ENCODE measurements at regions not wholly inside any gene's neighbourhood (a gene's known extent, or its start where the extent isn't known, plus 50 kb on each side); places are given as distances from the start of the nearest gene placed in this dataset.

- DNase-seq (ENCODE audit: extremely low read depth in 1 of 2, low read depth in 1 of 2), result no peak
Observed at GRCh38 chr12:92003701-92004100, 141.9 kb downstream of the BTG1 start.

GRCh38 chr12:92002673-92003382 is 142.8 kb downstream of the BTG1 start:
- DNase-seq (ENCODE audit: extremely low read depth in 1 of 2, low read depth in 1 of 2), result no peak

DNA sequence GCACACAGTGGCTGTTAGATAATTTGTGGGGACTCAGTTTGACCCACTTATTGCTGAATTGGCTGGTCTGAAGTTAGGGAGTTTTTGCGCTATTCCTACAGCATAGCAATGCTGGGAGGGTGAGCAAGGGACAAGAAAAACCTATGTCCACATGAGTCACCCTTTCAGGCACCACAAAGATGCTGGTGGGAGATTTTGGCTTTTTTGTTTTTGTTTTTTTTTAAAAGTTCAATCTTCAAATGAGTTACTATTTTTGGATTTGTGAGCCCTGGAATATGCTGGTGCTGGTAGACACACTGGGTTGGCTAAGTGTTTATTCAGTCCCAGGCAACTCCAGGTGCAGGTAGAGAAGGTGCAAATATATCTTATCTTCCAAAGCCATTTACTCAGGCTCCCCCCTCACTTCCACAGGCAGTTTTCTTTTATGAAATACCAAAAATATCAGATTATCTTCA is 143.4 kb downstream of the BTG1 start:
- DNase-seq (ENCODE audit: extremely low read depth in 1 of 2, low read depth in 1 of 2), result no peak

- no peak for DNase-seq (ENCODE audit: extremely low read depth in 1 of 2, low read depth in 1 of 2)
Observed at GRCh38 chr12:92000597-92000996, 145.0 kb downstream of the BTG1 start.

DNA sequence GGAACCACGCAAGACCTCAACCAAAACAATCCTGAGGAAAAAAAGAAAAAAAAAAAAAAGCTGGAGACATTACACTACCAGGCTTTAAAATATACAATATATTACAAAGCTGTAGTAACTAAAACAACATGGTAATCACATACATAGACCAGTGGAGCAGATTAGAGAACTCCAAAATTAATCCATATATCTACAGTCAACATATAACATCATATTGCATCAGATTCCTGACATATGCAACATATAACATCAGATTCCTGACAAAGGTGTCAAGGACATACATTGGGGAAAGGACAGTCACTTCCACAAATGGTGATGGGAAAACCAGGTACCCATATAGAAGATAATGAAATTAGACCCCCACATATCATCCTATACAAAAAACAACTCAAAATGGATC is 145.8 kb downstream of the BTG1 start:
- no peak for DNase-seq (ENCODE audit: extremely low read depth in 1 of 2, low read depth in 1 of 2)

- no peak for DNase-seq (ENCODE audit: extremely low read depth in 1 of 2, low read depth in 1 of 2)
Observed at GRCh38 chr12:91998316-91998715, 147.3 kb downstream of the BTG1 start.

GRCh38 chr12:91994208-91994797 is 151.3 kb downstream of the BTG1 start:
- DNase-seq (ENCODE audit: extremely low read depth in 1 of 2, low read depth in 1 of 2), result no peak

GRCh38 chr12:91993287-91994017 is 152.2 kb downstream of the BTG1 start:
- DNase-seq (ENCODE audit: extremely low read depth in 1 of 2, low read depth in 1 of 2), result no peak

DNA sequence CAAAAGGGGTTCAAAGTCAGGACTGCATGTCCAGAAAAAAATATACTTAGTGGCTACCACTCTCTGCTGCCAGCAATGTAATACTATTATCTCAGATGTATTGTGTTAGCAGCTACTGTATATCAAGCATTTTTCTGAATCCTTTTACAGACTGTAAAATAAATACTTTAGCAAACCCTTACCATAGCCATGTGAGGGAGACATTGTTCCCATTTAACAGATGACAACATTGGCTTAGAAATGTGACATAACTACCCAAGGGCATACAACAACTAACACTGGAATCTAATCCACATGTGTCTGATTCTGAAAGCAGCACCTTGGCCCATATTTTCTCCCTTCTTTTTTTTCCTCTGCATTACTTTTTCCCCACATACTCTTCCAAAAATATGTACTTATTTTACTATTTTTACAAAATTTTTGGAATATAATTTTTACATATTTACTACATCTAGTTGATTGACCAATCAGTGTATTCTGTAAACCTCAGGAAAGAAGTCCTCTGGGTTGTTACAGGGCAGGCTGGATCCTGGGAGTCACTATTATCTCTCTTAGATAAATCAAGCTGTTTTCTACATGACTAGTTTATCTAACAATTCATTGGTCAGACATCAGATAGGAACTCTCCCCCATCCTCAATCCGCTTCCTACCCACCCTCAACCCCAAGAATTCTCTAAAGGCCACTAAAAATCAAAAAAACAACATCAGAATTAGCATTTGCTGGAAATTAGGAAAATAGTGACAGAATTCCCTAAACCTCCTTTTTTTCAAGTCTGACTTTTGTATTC is 154.1 kb downstream of the BTG1 start:
- no peak for DNase-seq (ENCODE audit: extremely low read depth in 1 of 2, low read depth in 1 of 2)

DNA sequence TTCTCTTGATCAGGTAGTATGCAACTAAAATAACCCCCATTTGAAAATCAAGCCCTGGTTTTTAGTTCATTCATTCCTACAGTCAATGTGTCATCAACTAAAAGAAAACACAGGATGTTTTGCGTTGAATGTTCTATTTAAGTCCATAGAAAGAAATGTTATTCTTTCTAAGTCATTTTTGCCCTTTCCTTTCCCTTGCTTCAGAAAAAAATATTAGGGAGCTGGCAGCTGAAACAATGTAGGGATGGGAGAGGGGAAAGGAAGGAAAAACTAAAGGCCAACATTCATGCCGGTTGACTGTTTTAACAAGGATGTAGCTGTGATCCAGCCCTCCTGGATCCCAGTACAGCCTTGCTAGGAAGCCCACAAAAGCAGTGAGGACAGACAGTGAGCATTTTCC is 155.1 kb downstream of the BTG1 start:
- no peak for DNase-seq (ENCODE audit: extremely low read depth in 1 of 2, low read depth in 1 of 2)

- no peak for DNase-seq (ENCODE audit: extremely low read depth in 1 of 2, low read depth in 1 of 2)
Observed at GRCh38 chr12:91989143-91989542, 156.5 kb downstream of the BTG1 start.

DNA sequence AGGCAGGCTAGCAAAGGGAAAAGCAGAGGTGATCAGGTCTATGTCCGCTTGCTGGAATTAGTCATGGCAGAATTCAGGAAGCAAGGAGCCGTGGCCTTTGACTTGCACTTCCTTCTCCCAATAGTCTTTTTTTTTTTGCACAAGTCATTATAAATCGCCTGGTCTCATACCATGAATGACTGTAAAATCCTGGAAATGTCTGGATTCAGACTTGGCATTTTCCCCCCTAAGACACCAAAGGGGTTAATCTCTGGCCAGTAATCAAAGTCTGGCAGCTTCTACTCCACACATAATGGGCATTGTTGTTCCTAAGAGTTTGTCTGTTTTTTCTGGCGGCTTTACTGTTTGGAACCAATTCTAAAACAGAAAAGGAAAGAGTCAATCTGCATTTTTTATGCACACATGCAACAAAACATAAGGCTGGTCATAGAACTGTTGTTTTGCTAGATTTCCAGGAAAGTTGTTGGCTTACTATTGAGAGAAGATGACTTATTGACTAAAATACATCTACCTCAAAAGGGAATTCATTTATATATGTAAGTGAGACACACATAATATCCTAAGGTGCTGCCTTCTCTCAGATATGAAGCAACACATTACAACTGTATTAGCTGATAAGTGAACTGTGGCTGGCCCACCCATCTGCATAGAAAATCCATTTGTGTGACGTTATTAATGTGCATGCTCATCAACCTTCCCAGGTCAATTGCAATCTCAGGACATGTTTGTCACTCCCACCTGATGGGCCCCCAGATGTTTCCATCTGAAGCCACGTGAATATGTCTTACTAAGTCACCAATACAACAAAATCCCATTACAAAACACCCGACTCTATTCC is 157.3 kb downstream of the BTG1 start:
- no peak for DNase-seq (ENCODE audit: extremely low read depth in 1 of 2, low read depth in 1 of 2)

GRCh38 chr12:91986084-91986483 is 159.6 kb downstream of the BTG1 start:
- no peak for DNase-seq (ENCODE audit: extremely low read depth in 1 of 2, low read depth in 1 of 2)

GRCh38 chr12:91985002-91985787 is 160.5 kb downstream of the BTG1 start:
- DNase-seq (ENCODE audit: extremely low read depth in 1 of 2, low read depth in 1 of 2), result peak in 1 of 2 donors; percentile 5

DNA sequence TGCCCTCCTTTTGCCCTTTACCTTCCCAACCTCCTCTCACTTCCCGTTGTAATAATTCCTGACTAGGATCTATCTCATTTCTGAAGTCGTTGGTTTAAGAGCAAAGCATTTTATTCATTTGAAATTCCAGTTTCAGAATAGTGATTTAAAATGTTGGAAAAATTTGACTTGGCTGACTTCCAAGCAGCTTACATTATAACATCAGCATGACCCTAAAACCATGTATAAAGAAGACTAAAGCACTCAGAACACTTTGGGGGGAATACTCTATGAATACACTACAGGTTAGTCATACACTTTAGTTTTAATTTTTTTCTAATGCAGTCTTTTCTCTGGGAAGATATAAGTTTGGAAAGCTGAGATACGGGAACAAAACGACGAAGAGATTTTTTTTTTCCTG is 161.1 kb downstream of the BTG1 start:
- no peak for DNase-seq (ENCODE audit: extremely low read depth in 1 of 2, low read depth in 1 of 2)

DNA sequence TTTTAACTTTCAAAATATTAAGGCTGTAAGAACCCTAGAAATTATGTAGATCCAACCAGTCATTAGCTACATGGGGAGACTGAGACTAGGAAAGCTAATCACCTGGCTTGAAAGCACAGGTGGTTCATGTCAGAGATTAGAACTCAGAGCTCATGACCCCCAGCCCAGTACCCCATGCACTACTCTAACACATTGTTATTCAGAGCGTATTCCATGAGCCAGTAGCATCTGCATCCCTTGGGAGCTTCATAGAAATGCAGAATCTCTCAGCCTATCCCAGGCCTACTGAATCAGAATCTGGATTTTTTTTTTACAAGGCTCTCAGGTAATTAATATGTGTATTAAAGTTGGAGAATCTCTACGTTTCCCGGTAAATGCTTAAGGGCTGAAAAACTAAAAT is 161.7 kb downstream of the BTG1 start:
- no peak for DNase-seq (ENCODE audit: extremely low read depth in 1 of 2, low read depth in 1 of 2)

GRCh38 chr12:91982946-91983345 is 162.7 kb downstream of the BTG1 start:
- no peak for DNase-seq (ENCODE audit: extremely low read depth in 1 of 2, low read depth in 1 of 2)

DNA sequence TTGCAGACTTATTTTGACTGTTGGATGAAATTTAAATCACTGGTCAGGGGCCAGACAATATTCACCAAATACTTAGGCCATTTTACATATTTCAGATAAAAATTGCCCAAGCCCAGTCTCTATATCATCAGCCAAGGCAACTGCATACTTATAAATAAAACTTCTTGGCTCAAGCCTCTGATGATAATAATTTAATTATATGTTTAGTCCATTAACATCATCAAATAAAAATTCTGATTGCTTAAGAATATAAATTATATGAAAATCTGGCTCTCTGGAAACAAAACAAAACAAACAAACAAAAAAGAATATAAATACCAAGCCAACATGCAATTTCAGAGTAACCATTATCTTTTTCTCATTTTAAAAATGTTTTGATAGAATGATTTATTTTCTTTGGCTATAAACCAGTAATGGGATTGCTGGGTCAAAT is 165.2 kb downstream of the BTG1 start:
- DNase-seq (ENCODE audit: extremely low read depth in 1 of 2, low read depth in 1 of 2), result no peak

- no peak for DNase-seq (ENCODE audit: extremely low read depth in 1 of 2, low read depth in 1 of 2)
Observed at GRCh38 chr12:91978143-91978542, 167.5 kb downstream of the BTG1 start.

DNA sequence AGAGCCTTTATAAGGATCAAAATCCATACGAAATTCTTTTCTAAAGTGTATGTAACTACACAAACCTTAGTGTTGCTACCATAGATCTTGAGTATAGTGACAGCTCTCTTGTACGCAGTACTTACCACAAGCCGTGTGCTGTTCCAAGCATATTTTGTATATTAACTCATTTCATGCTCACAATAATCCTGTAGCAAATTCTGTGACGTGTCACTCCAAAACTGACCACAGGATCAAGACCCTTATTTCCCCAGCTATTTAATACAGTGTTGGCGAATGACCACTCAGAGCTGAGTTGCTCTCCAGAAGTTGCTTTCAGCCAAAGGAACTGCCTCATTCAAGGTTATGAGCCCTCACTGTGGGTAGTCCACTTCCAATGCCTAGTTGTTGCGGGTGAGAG is 169.8 kb downstream of the BTG1 start:
- no peak for DNase-seq (ENCODE audit: extremely low read depth in 1 of 2, low read depth in 1 of 2)

All from stimulated activated CD8-positive, alpha-beta memory T cell treated with anti-CD3 and anti-CD28 coated beads, Interleukin-7, amount 100 ng/mL, for 48 hours (primary cell).